ENCODE measurements at regions not wholly inside any gene's neighbourhood (a gene's known extent, or its start where the extent isn't known, plus 50 kb on each side); places are given as distances from the start of the nearest gene placed in this dataset.
"Not testable (repeated sequence)": the region's sequence is repeated elsewhere in the genome, so short reads cannot be mapped to it uniquely, and the experiment has no call there.

GRCh38 chr3:82386647-82387046, 625.2 kb upstream of the GBE1 start:
- no peaks in the 10 kb centered on the region for H3K36me3 ChIP-seq (ENCODE audit: control insufficient read depth, insufficient read depth, low read length)
- ChIA-PET POLR2A (no interaction called here), CTCF (no interaction called here)
- no peak overlapping the region for H3K4me3 ChIP-seq (ENCODE audit: low read depth, low read length)
- no peaks in the 10 kb centered on the region for H3K27me3 ChIP-seq (ENCODE audit: control insufficient read depth, insufficient read depth, low read length)
- no peak for DNase-seq (ENCODE audit: low read depth)
- TF ChIP-seq CTCF (IDR thresholded peaks at IDR 0.05; ENCODE audit: insufficient read depth, low read depth, low read length), result no peak

DNA sequence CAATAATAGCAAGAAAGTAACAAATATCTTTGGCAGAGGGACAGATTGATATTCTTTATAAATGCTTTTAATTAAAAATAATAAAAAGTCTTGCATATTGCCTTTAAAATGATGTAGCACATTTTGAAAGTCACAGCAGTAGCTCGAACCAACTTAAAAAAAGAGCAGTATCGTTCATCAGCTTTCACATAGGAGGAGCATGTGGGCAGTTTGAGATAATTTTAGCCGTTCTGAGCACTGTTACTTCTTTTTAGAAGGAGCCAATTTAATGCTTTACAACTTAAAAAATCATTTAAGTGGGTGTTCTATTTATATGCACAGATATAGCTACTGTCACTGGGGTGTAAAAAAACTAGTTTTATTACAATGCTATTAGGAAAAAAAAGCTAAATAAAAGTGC, 622.7 kb upstream of the GBE1 start:
- Histone ChIP-seq H3K36me3 (ENCODE audit: control insufficient read depth, insufficient read depth, low read length) (no peaks in the 10 kb centered on the region), H3K4me3 (ENCODE audit: low read depth, low read length) (no peak overlapping the region), H3K27me3 (ENCODE audit: control insufficient read depth, insufficient read depth, low read length) (no peaks in the 10 kb centered on the region)
- TF ChIP-seq CTCF (IDR thresholded peaks at IDR 0.05; ENCODE audit: insufficient read depth, low read depth, low read length), result no peak
- ChIA-PET POLR2A (no interaction called here), CTCF (no interaction called here)
- no peak for DNase-seq (ENCODE audit: low read depth)

GRCh38 chr3:82382831-82383230, 621.4 kb upstream of the GBE1 start:
- Histone ChIP-seq H3K4me3 (ENCODE audit: low read depth, low read length) (no peak overlapping the region), H3K27me3 (ENCODE audit: control insufficient read depth, insufficient read depth, low read length) (no peaks in the 10 kb centered on the region), H3K36me3 (ENCODE audit: control insufficient read depth, insufficient read depth, low read length) (no peaks in the 10 kb centered on the region)
- ChIA-PET POLR2A (no interaction called here), CTCF (no interaction called here)
- DNase-seq (ENCODE audit: low read depth), result no peak
- no peak for TF ChIP-seq CTCF (IDR thresholded peaks at IDR 0.05; ENCODE audit: insufficient read depth, low read depth, low read length)

- no peak for DNase-seq (ENCODE audit: low read depth)
- ChIA-PET CTCF (no interaction called here), POLR2A (no interaction called here)
- no peaks in the 10 kb centered on the region for H3K27me3 ChIP-seq (ENCODE audit: control insufficient read depth, insufficient read depth, low read length)
- no peaks in the 10 kb centered on the region for H3K36me3 ChIP-seq (ENCODE audit: control insufficient read depth, insufficient read depth, low read length)
- TF ChIP-seq CTCF (IDR thresholded peaks at IDR 0.05; ENCODE audit: insufficient read depth, low read depth, low read length), result no peak
- H3K4me3 ChIP-seq (ENCODE audit: low read depth, low read length), result no peak overlapping the region
Observed at GRCh38 chr3:82378392-82378791, 616.9 kb upstream of the GBE1 start.

DNA sequence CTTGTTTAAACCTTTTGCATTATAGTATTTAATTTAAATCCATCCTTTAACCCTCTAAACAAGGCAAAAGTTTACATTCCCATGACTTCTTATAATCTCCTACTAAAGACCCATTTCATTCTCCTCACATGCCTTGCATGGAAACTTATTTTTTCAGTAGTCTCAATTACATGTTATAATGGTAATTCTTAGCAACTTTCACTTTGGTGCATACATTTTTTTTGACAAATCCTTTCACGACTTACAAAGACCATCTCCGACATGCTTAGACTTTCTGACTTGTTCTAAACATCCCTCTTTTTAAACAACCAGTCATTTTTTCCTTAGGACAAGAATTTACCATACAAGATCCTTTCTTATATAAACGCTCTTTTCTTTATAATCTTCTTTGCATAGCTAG, 615.4 kb upstream of the GBE1 start:
- no peak for DNase-seq (ENCODE audit: low read depth)
- ChIA-PET POLR2A (no interaction called here), CTCF (no interaction called here)
- Histone ChIP-seq H3K4me3 (ENCODE audit: low read depth, low read length) (no peak overlapping the region), H3K36me3 (ENCODE audit: control insufficient read depth, insufficient read depth, low read length) (no peaks in the 10 kb centered on the region), H3K27me3 (ENCODE audit: control insufficient read depth, insufficient read depth, low read length) (no peaks in the 10 kb centered on the region)
- no peak for TF ChIP-seq CTCF (IDR thresholded peaks at IDR 0.05; ENCODE audit: insufficient read depth, low read depth, low read length)

DNA sequence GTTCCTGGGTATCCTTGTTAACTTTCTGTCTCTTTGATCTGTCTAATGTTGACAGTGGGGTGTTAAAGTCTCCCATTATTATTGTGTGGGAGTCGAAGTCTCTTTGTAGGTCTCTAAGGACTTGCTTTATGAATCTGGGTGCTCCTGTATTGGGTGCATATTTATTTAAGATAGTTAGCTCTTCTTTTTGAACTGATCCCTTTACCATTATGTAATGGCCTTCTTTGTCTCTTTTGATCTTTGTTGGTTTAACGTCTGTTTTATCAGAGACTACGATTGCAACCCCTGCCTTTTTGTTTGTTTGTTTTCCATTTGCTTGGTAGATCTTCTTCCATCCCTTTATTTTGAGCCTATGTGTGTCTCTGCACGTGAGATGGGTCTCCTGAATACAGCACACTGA, 612.4 kb upstream of the GBE1 start:
- H3K36me3 ChIP-seq (ENCODE audit: control insufficient read depth, insufficient read depth, low read length); POLR2A ChIA-PET; CTCF ChIA-PET; DNase-seq (ENCODE audit: low read depth); H3K4me3 ChIP-seq (ENCODE audit: low read depth, low read length); H3K27me3 ChIP-seq (ENCODE audit: control insufficient read depth, insufficient read depth, low read length): not testable (repeated sequence)
